CMK (cell line): ENCODE measurements at regions not wholly inside any gene's neighbourhood (a gene's known extent, or its start where the extent isn't known, plus 50 kb on each side); places are given as distances from the start of the nearest gene placed in this dataset.

Source experiments
- DNase-seq: peaks from one replicate; pipeline ENCODE4 v3.0.0-alpha.2; 2010; ENCODE audit warnings: low read depth

DNA sequence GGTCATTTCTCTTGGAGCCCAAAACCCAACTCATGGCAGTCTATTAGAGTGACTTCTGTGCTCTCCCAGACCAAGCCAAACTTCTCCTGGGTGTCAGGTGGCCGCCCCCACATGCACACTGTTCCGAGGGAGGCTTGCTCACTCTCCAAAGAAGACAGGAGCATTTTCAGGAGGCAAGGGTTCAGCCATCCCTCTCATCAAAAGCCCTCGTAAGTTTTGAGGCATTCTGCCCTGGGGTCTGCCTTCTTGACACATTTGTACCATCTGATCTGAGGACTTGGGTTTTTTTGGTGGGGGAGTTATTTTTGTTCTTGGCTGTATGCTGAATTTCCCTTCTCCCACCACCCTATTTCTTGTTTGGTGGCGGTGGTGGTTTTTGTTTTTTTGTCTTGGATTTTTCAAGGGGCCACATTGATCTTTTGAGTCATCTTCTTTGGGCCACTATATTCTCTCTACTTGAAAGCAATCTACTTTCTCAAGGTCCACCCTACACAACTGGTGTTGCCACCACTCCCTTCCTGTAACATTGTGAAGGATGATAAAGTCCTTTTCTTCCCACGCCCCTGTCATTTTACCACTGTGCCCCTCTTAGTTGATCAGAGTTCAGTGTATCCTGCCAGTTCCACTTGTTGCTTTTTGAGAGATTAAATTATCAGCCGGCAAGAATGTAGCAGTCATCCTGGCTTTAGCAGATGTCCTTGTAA is 255.8 kb downstream of the CYP26B1 start:
- no peak for DNase-seq

DNA sequence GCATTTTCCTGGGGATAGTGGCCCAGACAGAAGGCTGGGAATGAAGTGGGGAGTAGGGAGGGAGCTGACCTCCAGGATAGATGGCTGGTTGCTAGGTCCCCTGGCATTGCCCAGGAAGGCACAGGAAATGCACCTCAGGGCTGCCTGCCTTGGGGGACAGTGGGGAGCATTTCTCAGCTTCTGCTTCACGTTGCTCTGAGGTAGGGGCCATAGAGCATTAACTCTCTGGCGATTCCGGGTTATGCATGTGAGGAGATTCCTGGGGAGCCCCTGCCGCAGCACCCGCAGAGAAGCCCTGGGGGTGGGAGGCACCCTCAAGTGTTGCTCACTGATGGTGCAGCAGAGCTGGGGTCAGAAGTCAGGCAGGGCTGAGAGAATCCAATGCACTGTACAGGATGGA is 256.5 kb downstream of the CYP26B1 start:
- DNase-seq: no peak

DNA sequence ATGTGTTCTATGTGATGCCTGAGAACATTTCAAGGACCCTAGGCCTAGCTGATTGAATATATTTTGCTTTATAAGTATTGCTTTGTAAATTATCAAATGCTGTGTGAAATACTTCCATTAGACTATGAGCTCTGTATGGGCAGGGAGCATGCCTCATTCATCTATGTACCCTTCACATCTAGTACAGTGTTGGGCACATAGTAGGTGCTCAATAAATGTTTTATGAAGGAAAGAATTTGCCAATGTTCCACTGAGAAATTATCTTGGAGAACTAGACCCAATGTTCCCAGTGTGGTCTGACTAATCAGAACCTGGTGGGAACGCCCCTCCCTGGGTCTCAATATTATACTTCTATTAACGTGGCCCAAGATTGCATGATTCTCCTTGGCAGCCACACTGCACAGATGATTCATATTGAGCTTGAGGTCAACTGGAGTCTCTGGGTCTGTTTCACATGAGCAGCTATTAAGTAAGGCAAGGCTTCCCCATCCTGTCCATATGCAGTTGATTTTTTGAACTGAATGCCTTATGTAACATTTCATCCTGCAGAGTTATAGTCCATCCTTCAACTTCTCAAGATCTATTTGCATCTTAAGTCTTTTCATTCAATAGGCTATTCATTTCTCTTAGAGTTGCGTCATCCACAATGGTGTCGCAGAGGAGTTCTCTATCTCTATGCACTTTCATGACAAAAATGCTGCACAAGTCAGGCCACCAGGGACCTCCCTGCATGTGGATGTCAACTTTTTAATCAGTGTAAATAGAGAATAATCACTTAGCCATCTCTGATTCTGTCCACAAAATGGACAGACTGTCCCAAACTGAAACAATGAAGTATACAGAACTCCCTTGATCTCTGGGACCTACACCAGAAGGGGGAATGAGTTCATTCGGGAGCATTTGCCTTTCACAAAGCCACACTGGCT is 257.6 kb downstream of the CYP26B1 start:
- no peak for DNase-seq

DNA sequence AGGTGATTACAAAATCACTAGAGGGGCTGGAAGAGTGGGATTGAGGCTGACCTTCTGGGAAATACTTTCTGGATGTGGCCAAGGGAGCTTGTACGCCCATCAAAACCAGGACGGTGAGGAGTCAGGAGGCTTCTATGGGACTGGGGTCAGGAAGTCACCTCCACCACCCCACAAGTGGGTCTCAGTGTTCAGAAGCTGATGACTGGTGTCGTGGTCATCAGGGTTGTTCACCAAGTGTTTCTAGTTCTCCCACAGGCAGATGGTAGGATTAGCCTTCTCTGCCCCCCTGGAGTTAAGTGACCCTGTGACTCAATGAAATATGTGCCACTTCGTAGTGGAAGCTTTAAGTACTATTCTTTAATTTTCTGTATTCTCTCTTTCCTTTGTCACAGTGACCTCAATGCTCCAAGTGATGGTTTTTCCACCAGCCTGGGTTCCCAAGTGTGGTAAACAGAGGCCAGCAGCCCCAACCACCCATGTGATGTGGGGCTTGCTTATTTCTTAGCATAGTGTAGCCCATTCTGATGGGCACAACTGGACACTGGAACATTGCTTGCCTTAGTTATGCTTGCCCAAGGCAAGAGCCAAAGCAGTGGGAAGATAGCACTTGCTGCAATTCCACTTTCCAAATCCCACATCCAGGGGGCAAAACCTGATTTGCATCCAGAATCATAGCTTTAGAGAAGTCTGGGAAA is 258.8 kb downstream of the CYP26B1 start:
- no peak for DNase-seq

DNA sequence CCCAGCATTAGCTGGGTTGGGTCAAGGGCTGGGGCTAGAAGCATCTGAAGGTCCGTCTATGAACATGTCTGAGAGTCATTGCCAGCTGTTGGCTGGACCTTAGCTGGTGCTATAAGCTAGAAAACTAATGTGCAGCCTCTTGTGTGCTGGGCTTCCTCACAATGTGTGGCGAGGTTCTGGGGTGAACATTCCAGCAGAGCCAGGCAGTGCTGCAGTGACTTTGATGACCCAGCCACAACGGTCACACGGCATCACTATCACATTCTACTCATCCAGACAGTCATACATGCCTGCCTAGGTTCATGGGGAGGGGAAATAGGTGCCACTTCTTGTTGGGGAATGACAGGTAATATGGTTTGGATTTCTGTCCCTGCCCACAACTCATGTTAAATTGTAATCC is 260.5 kb downstream of the CYP26B1 start:
- DNase-seq: no peak

DNA sequence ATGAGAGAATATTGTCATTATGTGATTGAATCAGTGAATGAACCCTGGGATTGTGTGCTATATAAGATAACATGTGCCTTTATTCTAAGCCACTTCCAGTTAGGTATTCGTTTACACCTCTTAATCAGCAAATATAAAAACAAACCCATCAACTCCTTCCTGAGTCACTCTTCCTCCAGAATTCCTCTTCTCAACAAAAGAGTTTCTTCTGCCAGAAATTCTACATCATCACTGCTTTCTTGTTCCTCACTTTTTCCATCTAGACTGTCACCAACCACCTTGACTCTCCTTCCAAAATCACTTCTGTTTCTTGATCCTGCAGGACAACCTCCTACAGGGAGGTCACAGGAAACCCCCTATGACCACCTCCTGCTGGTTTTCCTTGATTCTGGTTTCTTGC is 261.4 kb downstream of the CYP26B1 start:
- DNase-seq: no peak

DNA sequence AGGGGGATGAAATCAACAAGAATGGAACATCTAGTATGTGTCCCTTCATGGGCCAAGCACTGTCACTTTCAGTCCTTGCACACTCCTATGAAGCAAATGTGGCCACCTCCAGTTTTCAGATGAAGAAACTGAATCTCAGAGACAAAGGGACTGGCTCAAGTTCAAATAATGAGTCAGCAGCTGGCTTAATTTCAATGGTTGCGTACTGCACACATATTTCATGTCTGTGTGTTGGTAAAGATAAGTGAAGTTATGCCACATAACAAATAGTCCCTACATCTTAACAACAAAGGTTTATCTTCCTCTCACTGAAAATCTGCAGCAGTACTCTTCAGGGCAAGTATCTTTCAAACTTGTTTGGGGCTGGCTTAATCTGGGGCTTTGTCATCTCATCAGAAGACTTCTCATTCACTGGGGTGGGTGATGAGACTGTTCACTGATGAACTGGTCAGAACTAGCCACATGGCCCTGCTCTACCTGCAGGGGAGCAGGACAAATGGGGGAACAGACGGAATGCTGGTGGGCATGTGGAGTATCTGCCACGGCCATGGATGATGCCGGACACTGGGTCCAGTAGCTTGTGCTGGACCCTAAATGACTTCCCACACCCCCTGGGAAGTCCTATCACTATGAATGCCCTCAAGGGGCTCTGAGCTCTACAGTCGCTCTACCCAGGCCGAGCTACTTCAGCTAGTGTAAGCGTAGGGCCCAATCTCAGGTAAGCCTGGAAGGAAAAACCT is 263.2 kb downstream of the CYP26B1 start:
- no peak for DNase-seq

DNA sequence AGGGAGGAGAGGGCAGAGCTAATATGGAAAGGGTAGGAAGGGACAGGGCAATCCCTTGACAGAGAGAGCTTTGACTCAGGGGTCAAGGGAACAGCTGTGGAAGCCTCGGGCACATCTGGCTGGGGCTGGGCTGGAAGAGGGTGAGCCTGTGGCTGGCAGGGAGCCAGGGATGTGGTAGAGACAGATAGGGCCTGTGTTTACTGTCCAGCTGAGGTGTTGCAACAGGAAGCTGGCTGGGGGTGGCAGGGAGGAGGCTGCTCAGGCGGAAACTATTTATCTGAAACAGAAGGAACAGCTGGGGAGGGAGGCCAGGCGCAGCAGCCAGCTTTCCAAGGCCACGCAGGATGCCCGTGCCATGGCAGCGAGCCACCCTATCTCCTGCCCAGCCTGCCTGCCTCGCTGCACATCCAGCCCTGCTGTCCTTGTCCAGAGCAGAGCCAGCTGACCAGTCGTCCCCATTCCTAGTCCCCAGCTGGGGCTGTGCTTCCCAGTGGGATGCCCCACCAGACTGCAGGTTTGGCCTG is 264.7 kb downstream of the CYP26B1 start:
- DNase-seq: peak; percentile 94

DNA sequence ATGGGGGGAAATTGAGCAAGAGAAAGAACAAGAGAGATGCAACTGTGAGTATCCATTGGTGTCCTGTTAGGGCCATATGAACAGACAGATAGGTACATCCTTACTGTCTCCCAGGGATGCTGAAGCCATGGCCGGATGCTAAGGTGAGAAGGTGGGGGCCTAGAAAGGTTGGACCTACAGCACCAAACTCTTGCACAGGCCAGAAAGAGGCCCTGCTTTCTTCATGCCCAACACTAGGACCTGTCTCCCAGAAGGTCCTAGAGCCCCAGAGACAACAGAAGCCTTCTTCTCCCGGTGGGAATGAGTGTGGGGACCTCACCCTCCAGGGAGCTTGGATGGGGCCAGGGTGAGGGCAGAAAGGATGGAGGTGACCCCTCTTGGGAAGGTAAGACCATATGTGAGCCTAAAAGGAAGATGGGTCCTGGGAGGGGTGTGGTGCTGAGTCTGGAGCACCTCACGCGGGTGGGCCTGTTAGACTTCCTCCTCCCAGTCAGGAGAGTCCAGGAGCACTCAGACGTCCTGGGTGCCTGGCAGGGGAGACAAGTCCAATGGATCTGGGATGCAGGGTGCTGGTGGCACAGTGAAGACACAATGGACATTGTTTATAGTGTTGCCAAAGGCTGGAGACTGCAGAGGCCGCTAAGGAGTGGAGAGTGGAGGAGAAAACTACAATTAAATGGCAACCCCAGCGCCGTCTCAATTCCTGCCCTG is 265.3 kb downstream of the CYP26B1 start:
- no peak for DNase-seq

DNA sequence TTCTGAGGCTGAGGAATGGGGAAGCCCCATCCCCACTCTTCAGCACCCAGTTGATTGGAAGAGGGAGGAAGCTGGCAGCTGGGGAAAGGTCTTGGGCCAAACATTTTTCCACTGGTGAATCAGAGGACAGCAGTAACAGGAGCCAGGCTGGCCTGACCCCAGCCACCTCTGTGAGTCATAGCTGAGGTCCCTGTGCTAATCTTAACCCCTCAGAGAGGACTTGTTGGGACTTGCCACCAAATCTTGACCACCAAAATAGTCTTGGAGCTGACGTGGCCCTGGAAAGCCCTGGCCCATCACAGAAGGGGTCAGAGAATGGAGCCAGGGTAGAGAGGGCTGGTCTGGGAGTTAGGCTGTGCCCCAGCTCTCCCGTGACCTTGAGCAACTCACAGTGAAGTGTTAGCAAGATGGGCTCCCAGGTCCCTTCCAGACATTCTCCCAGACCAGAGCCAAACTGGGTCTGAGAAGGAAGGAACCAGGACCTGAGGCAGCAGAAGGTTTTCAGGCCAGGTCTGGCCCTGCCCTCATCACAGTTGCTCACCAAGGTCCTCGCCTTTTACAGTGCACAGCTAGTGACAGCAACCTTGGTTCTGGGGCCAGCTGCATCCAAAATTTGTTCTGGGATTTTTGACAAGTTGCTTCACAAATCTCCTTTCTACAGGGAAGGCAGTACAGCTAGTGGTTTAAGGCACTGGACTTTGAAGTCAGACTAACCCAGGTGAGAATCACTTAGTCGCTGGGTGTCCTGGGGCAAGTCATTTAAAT is 266.6 kb downstream of the CYP26B1 start:
- no peak for DNase-seq

DNA sequence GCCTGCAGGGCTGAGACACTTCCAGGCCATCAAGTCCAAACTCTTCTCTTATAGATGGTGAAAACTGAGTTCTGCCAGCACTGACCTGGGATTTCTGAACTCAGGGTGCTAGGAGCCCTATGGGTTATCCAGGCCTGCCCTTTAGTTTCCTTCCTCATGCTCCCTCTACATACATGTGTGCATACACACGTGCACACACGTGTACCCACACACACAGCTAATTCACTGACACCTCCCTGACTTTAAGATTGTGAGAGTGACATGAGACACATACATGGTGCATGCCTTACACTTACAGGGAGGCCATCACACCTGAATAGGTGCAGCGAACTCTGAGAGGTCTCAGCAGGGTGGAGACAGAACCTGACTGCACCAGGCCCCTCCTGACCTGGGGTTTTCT is 267.4 kb downstream of the CYP26B1 start:
- DNase-seq: no peak

DNA sequence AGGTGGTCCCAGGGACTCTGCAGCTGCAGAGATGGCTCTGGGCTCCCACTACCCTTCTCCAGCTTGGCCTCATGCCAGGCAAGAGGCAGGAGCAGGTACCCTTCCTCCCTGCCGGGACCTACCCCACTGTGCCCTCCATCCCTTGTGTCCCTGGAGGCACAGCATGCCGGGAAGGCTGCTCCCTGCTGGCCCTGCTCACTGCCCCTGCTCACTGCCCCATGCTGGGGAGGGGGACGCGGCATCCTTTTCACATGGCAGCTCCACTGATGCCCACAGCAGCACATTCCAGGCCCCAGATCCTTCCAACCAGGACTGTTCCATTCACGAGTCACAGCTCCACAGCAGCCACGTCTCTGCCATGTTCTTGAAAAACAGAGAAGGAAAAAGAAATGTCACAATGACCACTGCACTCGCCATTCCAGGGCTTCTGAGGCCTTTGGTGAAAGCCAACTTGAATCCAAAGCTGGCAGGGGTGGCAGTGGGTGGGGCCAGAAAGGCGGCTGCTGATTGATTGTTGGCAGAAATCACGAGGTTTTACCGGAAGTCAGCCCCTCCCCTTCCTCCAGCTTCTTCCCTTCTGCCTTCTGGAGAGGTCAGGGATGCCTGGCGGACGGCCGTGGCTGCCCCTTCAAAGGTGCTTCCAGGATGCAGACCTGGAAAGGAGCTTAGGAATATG is 268.0 kb downstream of the CYP26B1 start:
- peak; percentile 15 for DNase-seq

DNA sequence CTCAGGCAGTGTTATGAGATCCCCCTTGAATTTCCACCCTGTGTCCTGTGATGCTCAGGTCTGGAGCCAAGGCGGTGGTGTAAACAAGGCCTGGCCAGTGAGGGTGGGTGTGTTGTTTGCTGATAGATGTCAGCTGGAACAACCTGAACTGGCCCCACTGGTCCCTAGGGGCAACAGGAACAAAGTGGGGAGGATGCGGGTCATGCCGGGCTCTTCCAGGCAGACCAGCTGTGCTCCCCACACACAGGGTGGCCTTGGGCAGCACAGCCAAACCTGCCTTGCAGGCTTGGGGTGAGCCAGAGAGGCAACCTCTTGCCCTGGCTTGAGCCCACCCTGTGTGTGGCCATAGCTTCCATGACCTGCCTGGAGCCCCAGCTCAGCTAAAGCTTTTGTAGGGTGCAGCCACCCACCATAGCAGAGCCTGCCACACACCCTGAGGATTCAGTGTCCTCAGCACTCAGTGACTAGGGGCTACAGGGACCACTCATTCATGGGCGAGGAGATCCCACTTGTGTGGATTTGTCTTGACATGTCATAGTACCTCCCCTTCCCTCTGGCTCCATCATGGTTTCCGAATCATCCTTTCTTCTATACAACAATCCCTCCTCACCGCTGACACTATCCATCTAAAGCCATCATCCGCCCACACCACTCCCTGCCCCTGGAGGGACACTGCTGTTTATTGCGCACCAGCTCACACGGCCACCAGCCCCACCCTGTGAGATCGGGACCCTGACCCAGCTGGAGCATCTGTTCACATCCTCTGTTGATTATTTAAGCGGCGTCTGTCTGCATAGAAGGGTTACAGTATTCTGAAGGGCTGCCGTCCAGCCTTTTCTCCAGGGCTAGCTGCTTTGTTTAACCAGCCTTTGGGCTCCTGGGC is 268.8 kb downstream of the CYP26B1 start:
- no peak for DNase-seq

DNA sequence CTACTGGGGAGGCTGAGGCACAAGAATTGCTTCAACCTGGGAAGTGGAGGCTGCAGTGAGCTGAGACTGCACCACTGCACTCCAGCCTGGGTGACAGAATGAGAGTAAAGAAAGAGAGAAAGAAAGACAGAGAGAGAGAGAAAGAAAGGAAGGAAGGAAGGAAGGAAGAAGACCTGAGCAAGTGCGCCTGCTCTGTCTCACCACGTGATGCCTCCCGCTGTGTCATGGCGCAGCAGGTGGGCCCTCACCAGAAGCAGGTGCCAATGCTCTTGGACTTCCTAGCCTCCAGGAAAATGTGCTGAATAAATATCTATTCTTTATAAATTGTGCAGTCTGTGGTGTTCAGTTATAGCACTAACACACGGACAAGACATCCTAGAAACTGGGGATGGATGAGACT is 270.0 kb downstream of the CYP26B1 start:
- DNase-seq: no peak

DNA sequence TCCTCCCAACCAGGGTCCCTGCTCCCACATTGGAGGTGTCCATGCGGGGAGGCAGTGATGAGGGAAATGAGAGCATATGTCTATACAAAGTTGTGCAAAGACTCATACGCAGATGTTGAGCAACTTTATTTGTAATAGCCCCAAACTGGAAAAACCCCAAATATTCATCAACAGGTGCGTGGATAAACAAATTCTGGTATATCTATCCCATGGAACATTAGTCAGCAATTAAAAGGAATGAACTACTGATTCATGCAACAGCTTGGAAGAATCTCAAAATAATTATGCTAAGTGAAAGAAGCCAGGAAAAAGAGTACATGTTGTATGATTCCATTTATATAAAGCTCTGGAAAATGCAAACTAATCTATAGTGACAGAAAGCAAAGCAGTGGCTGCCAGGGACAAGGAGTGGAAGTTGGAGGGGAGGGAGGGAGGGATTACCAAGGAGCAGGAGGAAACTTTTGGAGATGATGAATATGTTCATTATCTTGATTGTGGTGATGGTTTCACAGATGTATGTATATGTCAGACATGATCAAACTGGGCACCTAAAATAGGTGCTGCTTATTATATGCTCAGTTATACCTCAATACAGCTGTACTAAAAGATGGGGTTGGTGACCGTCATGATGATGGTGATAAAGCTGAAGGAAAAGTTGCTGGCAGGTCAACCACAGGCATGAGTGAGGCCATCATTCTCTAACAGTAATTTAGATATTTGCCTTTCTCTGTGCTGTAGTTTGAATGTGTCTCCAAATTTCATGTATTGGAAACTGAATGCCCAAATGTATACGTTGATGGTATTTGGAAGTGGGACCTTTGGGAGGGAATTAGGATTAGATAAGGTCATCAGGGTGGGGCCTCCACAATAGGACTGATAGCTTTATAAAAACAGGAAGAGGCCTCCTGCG is 270.9 kb downstream of the CYP26B1 start:
- no peak for DNase-seq

DNA sequence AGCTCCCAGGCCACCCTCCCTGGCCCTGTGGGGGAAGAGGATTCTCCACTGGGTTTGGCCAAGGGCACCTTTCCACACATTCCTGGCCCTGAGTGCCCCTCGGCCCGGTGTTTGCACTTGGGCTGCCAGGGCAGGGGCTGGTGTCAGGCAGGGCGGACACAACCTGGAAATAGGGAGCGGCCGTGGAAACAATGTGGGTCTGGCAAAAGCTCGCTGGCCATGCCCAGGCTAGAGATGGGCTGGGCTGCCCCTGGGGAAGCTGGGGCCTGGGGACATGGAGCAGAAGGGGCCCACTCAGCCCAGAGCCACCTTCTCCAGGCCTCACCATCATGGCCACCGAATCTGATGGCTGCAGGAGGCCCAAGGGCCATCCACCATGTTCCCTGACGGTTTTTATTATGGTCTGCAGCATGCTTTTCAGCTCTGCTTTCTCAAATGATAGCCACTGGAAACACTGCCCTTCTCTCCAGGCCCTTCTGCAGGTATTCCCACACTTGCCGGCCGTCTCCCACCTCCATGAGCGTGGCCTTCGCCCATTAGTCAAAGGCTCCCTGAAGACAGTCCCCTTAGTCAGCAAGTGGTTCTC is 275.1 kb downstream of the CYP26B1 start:
- no peak for DNase-seq

DNA sequence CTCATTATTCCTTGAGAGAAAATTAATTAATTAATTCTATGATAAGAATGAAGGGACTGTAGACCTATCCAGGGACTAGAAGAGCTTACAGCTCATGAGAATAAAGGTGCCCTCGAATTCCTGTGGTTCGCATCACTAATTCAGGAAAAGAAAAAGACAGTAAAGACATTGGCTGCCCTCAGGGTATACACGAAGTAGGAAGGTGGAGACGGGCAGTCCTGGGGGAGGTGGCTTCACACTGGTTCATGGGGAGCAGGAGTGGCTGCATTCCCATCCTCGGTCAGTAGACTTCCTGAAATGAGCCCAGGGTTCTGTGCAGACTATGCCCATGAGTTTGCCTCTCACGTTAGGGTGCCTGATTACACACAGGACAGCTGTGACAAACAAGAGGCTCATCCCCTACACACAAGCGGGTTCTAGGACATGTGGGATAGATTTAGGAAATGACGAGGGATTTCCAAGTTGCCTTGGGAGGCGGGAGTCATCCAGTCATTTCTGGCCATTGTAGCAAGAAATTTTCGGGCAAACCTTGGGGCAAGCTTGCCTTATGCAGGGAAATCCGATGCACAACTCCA is 282.2 kb downstream of the CYP26B1 start:
- DNase-seq: no peak
